Ascending aorta (tissue), 2 donors: ENCODE measurements at regions not wholly inside any gene's neighbourhood (a gene's known extent, or its start where the extent isn't known, plus 50 kb on each side); places are given as distances from the start of the nearest gene placed in this dataset.
"Not testable (repeated sequence)": the region's sequence is repeated elsewhere in the genome, so short reads cannot be mapped to it uniquely, and the experiment has no call there.

Source experiments
- DNase-seq, 2 donors: peaks; one replicate each; pipeline ENCODE4 v3.0.0-alpha.2; 2019; ENCODE audit warnings: low spot score in 2 of 2
- H3K27ac ChIP-seq, 2 donors: fragments of 200-600 bp; sonication (generic); one replicate each; pipeline ENCODE4 v1.5.1; 2016 to 2017; ENCODE audit warnings: mild to moderate bottlenecking in 1 of 2
- H3K27me3 ChIP-seq: fragments of 200-600 bp; sonication (generic); one replicate; pipeline ENCODE4 v1.5.1; 2017
- H3K36me3 ChIP-seq, 2 donors: fragments of 200-600 bp; sonication (generic); one replicate each; pipeline ENCODE4 v1.5.1; 2016
- H3K4me1 ChIP-seq, 2 donors: fragments of 200-600 bp; sonication (generic); one replicate each; pipeline ENCODE4 v1.5.1; 2016 to 2017; ENCODE audit warnings: mild to moderate bottlenecking in 1 of 2
- H3K4me3 ChIP-seq, 2 donors: fragments of 200-600 bp; sonication (generic); one replicate each; pipeline ENCODE4 v1.5.1; 2016 to 2017; ENCODE audit warnings: mild to moderate bottlenecking in 1 of 2
- H3K9me3 ChIP-seq, 2 donors: fragments of 200-600 bp; sonication (generic); one replicate each; pipeline ENCODE4 v1.5.1; 2016
- intact Hi-C: fragments of 100-400 bp; cut with DNase I; formaldehyde crosslinking; loops from one replicate; pipeline ENCODE4 v1.15.1; 2023
- TF ChIP-seq, protein P1 (sequence below), 3 experiments: fragments of 200-600 bp in 2 of 3; fragments of 450-650 bp in 1 of 3; sonication (generic) in 2 of 3; IDR thresholded peaks; one replicate each; pipeline ENCODE4 v1.5.1; 2016 to 2019; ENCODE audit warnings: antibody characterized with exemption in 3 of 3, mild to moderate bottlenecking in 1 of 3, moderate library complexity in 1 of 3

DNA sequence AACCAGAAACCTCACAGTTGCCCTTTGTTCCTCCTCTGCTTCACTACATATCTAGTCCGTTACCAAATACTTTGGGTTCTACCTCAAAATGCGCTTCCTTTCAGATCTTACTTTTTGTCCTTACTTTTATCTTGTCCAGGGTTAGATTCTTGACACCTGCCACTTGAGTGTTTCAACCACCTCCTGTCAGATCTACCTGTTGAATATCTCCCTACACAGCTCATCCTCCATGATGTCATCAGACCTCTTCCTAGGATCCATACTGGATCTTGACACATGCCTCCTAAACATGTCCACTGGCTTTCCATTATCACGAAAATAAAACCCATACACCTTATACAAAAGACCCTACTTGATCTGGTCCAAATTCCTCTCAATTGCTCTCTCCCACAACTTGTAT lies 125.2 kb upstream of the SLC24A2 start:
- TF ChIP-seq, protein P1, sequence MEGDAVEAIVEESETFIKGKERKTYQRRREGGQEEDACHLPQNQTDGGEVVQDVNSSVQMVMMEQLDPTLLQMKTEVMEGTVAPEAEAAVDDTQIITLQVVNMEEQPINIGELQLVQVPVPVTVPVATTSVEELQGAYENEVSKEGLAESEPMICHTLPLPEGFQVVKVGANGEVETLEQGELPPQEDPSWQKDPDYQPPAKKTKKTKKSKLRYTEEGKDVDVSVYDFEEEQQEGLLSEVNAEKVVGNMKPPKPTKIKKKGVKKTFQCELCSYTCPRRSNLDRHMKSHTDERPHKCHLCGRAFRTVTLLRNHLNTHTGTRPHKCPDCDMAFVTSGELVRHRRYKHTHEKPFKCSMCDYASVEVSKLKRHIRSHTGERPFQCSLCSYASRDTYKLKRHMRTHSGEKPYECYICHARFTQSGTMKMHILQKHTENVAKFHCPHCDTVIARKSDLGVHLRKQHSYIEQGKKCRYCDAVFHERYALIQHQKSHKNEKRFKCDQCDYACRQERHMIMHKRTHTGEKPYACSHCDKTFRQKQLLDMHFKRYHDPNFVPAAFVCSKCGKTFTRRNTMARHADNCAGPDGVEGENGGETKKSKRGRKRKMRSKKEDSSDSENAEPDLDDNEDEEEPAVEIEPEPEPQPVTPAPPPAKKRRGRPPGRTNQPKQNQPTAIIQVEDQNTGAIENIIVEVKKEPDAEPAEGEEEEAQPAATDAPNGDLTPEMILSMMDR (IDR thresholded peaks at IDR 0.05) = no peak
- Histone ChIP-seq H3K4me3 (no peak overlapping the region), H3K36me3 (no peaks in the 10 kb centered on the region), H3K4me1 (no peaks in the 10 kb centered on the region), H3K27me3 (no peaks in the 10 kb centered on the region), H3K27ac (no peak overlapping the region), H3K9me3 (no peaks in the 10 kb centered on the region)
- DNase-seq = no peak
- intact Hi-C loops = no loop called here

DNA sequence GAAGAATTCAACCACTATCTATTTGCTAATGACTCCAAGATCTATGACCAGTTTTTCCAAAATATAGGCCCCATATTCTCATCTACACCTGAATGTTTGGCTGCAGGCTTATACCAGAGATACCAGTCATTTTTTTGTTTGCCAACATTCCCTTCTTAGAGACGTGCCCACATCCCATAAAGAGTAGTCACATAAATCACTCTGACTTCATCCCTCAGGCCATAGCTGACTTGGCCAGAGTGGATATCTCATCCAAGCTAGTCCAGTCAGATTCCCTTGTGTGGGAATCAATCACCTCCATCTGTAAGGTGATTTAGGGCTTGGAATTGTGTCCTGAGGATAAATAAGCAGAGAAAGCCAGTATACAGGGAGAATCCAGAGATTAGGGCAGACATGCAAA lies 124.3 kb upstream of the SLC24A2 start:
- Histone ChIP-seq H3K27ac (no peak overlapping the region), H3K4me1 (no peaks in the 10 kb centered on the region), H3K36me3 (no peaks in the 10 kb centered on the region), H3K4me3 (no peak overlapping the region), H3K9me3 (no peaks in the 10 kb centered on the region), H3K27me3 (no peaks in the 10 kb centered on the region)
- DNase-seq = no peak
- TF ChIP-seq, protein P1 (IDR thresholded peaks at IDR 0.05) = no peak
- intact Hi-C loops = no loop called here

DNA sequence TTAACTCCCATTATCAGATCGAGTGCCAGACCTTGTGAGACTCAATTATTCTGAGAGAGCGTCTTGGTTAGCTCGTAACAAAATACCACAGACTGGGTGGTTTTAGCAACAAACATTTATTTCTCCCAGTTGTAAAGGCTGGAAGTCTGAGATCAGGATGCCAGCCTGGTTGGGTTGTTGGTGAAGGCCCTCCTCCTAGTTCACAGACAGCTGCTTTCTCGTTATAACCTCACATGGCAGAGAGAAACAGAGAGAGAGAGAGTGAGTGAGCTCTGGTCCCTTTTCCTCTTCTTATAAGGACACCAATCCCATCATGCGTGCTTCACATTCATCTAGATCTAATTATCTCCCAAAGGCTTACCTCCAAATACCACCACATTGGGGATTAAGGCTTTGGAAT lies 114.2 kb upstream of the SLC24A2 start:
- TF ChIP-seq, protein P1 (IDR thresholded peaks at IDR 0.05) = no peak
- H3K9me3 ChIP-seq = no peaks in the 10 kb centered on the region
- H3K27me3 ChIP-seq = no peaks in the 10 kb centered on the region
- H3K27ac ChIP-seq = no peak overlapping the region
- intact Hi-C loops = no loop called here
- no peaks in the 10 kb centered on the region for H3K36me3 ChIP-seq
- no peak overlapping the region for H3K4me3 ChIP-seq
- DNase-seq = no peak
- H3K4me1 ChIP-seq = no peaks in the 10 kb centered on the region

DNA sequence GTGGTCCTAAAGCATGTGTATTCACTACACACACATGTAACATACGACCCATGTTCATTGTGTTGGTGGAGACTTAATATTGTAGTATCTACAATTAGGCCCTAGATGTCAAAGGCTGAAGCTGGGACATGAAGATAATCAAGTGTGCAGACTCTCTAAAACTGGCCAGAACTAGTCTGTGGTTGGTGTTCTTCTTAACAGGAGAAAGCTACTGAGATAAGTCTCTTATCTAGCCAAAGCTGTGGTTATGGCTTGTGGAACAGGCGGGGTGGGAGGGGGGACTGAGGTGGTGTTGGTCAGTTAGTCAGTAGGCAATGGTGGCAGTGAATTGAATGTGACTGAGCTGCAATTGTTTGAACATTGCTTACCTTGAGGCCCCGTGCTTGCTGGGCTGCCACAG lies 112.7 kb upstream of the SLC24A2 start:
- no peak for DNase-seq
- no peaks in the 10 kb centered on the region for H3K9me3 ChIP-seq
- no peaks in the 10 kb centered on the region for H3K4me1 ChIP-seq
- no peak overlapping the region for H3K4me3 ChIP-seq
- intact Hi-C loops = no loop called here
- H3K36me3 ChIP-seq = no peaks in the 10 kb centered on the region
- TF ChIP-seq, protein P1 (IDR thresholded peaks at IDR 0.05) = no peak
- no peak overlapping the region for H3K27ac ChIP-seq
- H3K27me3 ChIP-seq = no peaks in the 10 kb centered on the region

DNA sequence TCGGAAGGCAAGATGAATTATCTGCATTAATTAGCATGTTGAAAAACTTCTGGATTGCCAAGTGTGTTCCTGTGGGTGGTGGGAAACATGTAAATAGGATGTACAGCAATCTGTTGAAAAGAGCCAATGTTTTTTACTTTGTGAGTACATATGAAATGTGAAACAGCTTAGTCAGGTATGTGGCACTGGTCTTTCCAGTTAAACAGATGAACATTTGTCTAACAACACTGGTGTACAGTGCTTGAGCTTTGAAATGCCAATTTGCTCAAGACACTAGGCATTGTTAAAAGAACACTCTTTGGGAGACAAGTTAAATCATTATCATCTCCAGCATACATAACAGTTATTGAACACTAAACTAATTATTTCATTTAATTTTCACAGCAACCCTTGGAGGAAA lies 107.3 kb upstream of the SLC24A2 start:
- Histone ChIP-seq H3K27ac (no peak overlapping the region), H3K4me3 (no peak overlapping the region), H3K27me3 (no peaks in the 10 kb centered on the region), H3K9me3 (no peaks in the 10 kb centered on the region), H3K4me1 (no peaks in the 10 kb centered on the region), H3K36me3 (no peaks in the 10 kb centered on the region)
- TF ChIP-seq, protein P1 (IDR thresholded peaks at IDR 0.05) = no peak
- DNase-seq = no peak
- intact Hi-C loops = no loop called here

DNA sequence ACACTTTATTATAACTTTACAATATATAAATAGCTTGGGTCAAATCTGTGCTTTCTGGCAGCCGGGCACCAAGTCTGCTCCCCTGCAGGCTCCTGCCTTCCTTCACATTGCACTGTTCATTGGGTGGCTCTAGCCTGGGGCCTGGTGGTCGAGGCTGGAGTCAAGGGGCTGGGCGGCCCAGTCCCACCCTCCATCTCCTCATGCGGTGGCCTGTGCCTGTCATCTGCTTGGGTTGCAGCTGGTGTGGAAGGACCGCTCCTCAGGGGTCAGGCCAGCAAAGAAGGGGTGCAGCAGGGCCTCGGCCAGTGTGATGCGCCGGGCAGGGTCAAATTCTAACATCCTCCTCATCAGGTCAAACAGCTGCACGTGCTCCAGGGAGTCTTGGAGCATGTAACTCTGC lies 106.7 kb upstream of the SLC24A2 start:
- H3K36me3 ChIP-seq, H3K9me3 ChIP-seq, H3K27ac ChIP-seq, H3K4me3 ChIP-seq, H3K27me3 ChIP-seq, H3K4me1 ChIP-seq, intact Hi-C loops, DNase-seq: not testable (repeated sequence)
